Spinal cord (tissue), 9 donors: ENCODE measurements at regions not wholly inside any gene's neighbourhood (a gene's known extent, or its start where the extent isn't known, plus 50 kb on each side); places are given as distances from the start of the nearest gene placed in this dataset.
"Not testable (repeated sequence)": the region's sequence is repeated elsewhere in the genome, so short reads cannot be mapped to it uniquely, and the experiment has no call there.

Experiments
- DNase-seq, 6 donors: peaks; one replicate each; pipeline versions ENCODE4 v3.0.0 to v3.0.0-alpha.2; 2013 to 2015; ENCODE audit warnings: low spot score in 6 of 6, low read depth in 4 of 6
- H3K27ac ChIP-seq: one replicate; pipeline ENCODE4 v1.5.1; 2013; ENCODE audit warnings: low read depth, low read length, control low read depth
- H3K27me3 ChIP-seq: one replicate; pipeline ENCODE4 v1.6.1; 2013; ENCODE audit warnings: low read length; ENCODE audit not compliant: control insufficient read depth, insufficient read depth
- H3K36me3 ChIP-seq: one replicate; pipeline ENCODE4 v1.6.1; 2013; ENCODE audit warnings: low read length; ENCODE audit not compliant: control insufficient read depth, insufficient read depth
- H3K4me1 ChIP-seq: one replicate; pipeline ENCODE4 v1.6.1; 2013; ENCODE audit warnings: low read length; ENCODE audit not compliant: control insufficient read depth, insufficient read depth
- H3K4me3 ChIP-seq: one replicate; pipeline ENCODE4 v1.5.1; 2013; ENCODE audit warnings: low read depth, low read length, control low read depth
- H3K9me3 ChIP-seq: one replicate; pipeline ENCODE4 v1.6.1; 2013; ENCODE audit warnings: low read length; ENCODE audit not compliant: control insufficient read depth, insufficient read depth
- WGBS: methylation state at CpG from one replicate; pipeline ENCODE4 v1.1.5; 2013; ENCODE audit warnings: missing lambda C conversion rate; ENCODE audit not compliant: insufficient coverage; 5-methylcytosine and 5-hydroxymethylcytosine counted together
- donor health status: healthy.

GRCh38 chr14:106302661-106303060 is 776.3 kb downstream of the TMEM121 start:
- no peaks in the 10 kb centered on the region for H3K27me3 ChIP-seq

GRCh38 chr14:106304271-106304670 is 777.9 kb downstream of the TMEM121 start:
- Histone ChIP-seq H3K4me3 (no peak overlapping the region), H3K9me3 (peaks cover 6% of the 10 kb centered on the region), H3K36me3 (no peaks in the 10 kb centered on the region), H3K27me3 (no peaks in the 10 kb centered on the region), H3K27ac (no peak overlapping the region), H3K4me1 (no peaks in the 10 kb centered on the region)
- no peak for DNase-seq
- 93% methylated on average over 3 of the region's 5 CpGs for WGBS

More at GRCh38 chr14:106302661-106303060, 776.3 kb downstream of the TMEM121 start:
- H3K9me3 ChIP-seq: peaks cover 3% of the 10 kb centered on the region
- no peak overlapping the region for H3K27ac ChIP-seq
- no peak for DNase-seq
- 65% methylated on average over 3 of the region's 4 CpGs for WGBS
- no peaks in the 10 kb centered on the region for H3K36me3 ChIP-seq
- H3K4me3 ChIP-seq: no peak overlapping the region
- no peaks in the 10 kb centered on the region for H3K4me1 ChIP-seq

GRCh38 chr14:106308839-106309389 is 782.5 kb downstream of the TMEM121 start:
- 33% methylated on average over 16 of the region's 17 CpGs for WGBS
- no peaks in the 10 kb centered on the region for H3K36me3 ChIP-seq
- peaks cover 3% of the 10 kb centered on the region for H3K9me3 ChIP-seq
- DNase-seq: no peak
- no peak overlapping the region for H3K4me3 ChIP-seq
- H3K4me1 ChIP-seq: no peaks in the 10 kb centered on the region
- no peaks in the 10 kb centered on the region for H3K27me3 ChIP-seq
- H3K27ac ChIP-seq: no peak overlapping the region

- 60% methylated on average over 1 of the region's 2 CpGs for WGBS
- no peaks in the 10 kb centered on the region for H3K27me3 ChIP-seq
Observed at GRCh38 chr14:106309423-106309822, 783.0 kb downstream of the TMEM121 start.

GRCh38 chr14:106315436-106315835 is 789.1 kb downstream of the TMEM121 start:
- 0% methylated on average over 1 of the region's 4 CpGs for WGBS
- no peak overlapping the region for H3K4me3 ChIP-seq
- peaks cover 3% of the 10 kb centered on the region for H3K9me3 ChIP-seq
- no peaks in the 10 kb centered on the region for H3K27me3 ChIP-seq
- no peak for DNase-seq
- H3K4me1 ChIP-seq: no peaks in the 10 kb centered on the region
- H3K27ac ChIP-seq: no peak overlapping the region
- no peaks in the 10 kb centered on the region for H3K36me3 ChIP-seq

More at GRCh38 chr14:106309423-106309822, 783.0 kb downstream of the TMEM121 start:
- no peak overlapping the region for H3K27ac ChIP-seq
- no peaks in the 10 kb centered on the region for H3K4me1 ChIP-seq
- DNase-seq: no peak
- H3K4me3 ChIP-seq: no peak overlapping the region
- peaks cover 3% of the 10 kb centered on the region for H3K9me3 ChIP-seq
- no peaks in the 10 kb centered on the region for H3K36me3 ChIP-seq

GRCh38 chr14:106317593-106317992 is 791.2 kb downstream of the TMEM121 start:
- WGBS: 42% methylated on average over 5 of the region's 5 CpGs
- Histone ChIP-seq H3K36me3 (no peaks in the 10 kb centered on the region), H3K27me3 (no peaks in the 10 kb centered on the region), H3K27ac (no peak overlapping the region), H3K4me3 (no peak overlapping the region), H3K4me1 (no peaks in the 10 kb centered on the region), H3K9me3 (peaks cover 3% of the 10 kb centered on the region)
- DNase-seq: no peak

- H3K27me3 ChIP-seq: no peaks in the 10 kb centered on the region
- WGBS: 17% methylated on average over 2 of the region's 3 CpGs
- H3K9me3 ChIP-seq: peaks cover 3% of the 10 kb centered on the region
Observed at GRCh38 chr14:106318700-106319099, 792.3 kb downstream of the TMEM121 start.

GRCh38 chr14:106323970-106324369 is 797.6 kb downstream of the TMEM121 start:
- not testable (repeated sequence) for H3K4me1 ChIP-seq, H3K27me3 ChIP-seq, H3K36me3 ChIP-seq, DNase-seq, H3K9me3 ChIP-seq, H3K27ac ChIP-seq, H3K4me3 ChIP-seq
- WGBS: 73% methylated on average over 17 of the region's 17 CpGs

More at GRCh38 chr14:106318700-106319099, 792.3 kb downstream of the TMEM121 start:
- Histone ChIP-seq H3K36me3 (no peaks in the 10 kb centered on the region), H3K4me3 (no peak overlapping the region), H3K4me1 (no peaks in the 10 kb centered on the region), H3K27ac (no peak overlapping the region)
- no peak for DNase-seq

- no peaks in the 10 kb centered on the region for H3K27me3 ChIP-seq
- no peak for DNase-seq
- H3K4me3 ChIP-seq: no peak overlapping the region
- H3K27ac ChIP-seq: no peak overlapping the region
- WGBS: 20% methylated on average over 1 of the region's 3 CpGs
- no peaks in the 10 kb centered on the region for H3K36me3 ChIP-seq
- H3K4me1 ChIP-seq: no peaks in the 10 kb centered on the region
- H3K9me3 ChIP-seq: peaks cover 5% of the 10 kb centered on the region
Observed at GRCh38 chr14:106327234-106327633, 800.9 kb downstream of the TMEM121 start.

GRCh38 chr14:106327702-106328353 is 801.4 kb downstream of the TMEM121 start:
- H3K36me3 ChIP-seq, H3K4me1 ChIP-seq, H3K27ac ChIP-seq, DNase-seq, H3K27me3 ChIP-seq, H3K4me3 ChIP-seq, H3K9me3 ChIP-seq: not testable (repeated sequence)
- WGBS: 50% methylated on average over 2 of the region's 4 CpGs
